Esophagus squamous epithelium (tissue), 4 donors: ENCODE measurements at regions not wholly inside any gene's neighbourhood (a gene's known extent, or its start where the extent isn't known, plus 50 kb on each side); places are given as distances from the start of the nearest gene placed in this dataset.

Experiments
- POLR2A ChIP-seq, 4 donors: fragments of 450-650 bp; IDR thresholded peaks; one replicate each; pipeline ENCODE4 v1.6.1; 2017; ENCODE audit warnings: antibody characterized with exemption in 4 of 4, mild to moderate bottlenecking in 4 of 4, moderate library complexity in 3 of 4
- TF ChIP-seq, protein P1 (sequence below), 6 experiments: fragments of 450-650 bp in 4 of 6; fragments of 200-600 bp in 2 of 6; sonication (generic) in 2 of 6; IDR thresholded peaks; one replicate each; pipeline ENCODE4 v1.5.1; 2016 to 2019; ENCODE audit warnings: antibody characterized with exemption in 6 of 6, mild to moderate bottlenecking in 4 of 6, moderate library complexity in 4 of 6

DNA sequence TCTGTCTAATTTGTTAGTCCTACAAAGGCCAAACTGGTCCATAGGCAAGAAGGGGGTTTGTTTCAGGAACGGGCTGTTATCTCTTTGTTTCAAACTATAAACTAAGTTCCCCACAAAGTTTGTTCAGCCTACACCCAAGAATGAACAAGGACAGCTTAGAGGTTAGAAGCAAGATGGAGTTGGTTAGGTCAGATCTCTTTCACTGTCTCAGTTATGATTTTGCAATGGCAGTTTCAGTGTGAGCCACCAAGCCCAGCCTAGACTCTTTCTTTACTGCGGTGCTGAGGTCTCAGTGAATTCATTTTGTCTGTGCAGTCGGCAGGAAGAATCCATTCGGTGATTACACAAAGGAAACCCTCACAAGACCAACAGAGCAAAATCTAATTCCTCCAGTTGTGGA, 56.6 kb upstream of the ABCC4 start:
- TF ChIP-seq, protein P1, sequence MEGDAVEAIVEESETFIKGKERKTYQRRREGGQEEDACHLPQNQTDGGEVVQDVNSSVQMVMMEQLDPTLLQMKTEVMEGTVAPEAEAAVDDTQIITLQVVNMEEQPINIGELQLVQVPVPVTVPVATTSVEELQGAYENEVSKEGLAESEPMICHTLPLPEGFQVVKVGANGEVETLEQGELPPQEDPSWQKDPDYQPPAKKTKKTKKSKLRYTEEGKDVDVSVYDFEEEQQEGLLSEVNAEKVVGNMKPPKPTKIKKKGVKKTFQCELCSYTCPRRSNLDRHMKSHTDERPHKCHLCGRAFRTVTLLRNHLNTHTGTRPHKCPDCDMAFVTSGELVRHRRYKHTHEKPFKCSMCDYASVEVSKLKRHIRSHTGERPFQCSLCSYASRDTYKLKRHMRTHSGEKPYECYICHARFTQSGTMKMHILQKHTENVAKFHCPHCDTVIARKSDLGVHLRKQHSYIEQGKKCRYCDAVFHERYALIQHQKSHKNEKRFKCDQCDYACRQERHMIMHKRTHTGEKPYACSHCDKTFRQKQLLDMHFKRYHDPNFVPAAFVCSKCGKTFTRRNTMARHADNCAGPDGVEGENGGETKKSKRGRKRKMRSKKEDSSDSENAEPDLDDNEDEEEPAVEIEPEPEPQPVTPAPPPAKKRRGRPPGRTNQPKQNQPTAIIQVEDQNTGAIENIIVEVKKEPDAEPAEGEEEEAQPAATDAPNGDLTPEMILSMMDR (IDR thresholded peaks at IDR 0.05) = no peak
- no peak for TF ChIP-seq POLR2A (IDR thresholded peaks at IDR 0.05)
